ENCODE measurements at regions not wholly inside any gene's neighbourhood (a gene's known extent, or its start where the extent isn't known, plus 50 kb on each side); places are given as distances from the start of the nearest gene placed in this dataset.

GRCh38 chr12:4115570-4115969 lies 158.0 kb upstream of the CCND2 start:
- Histone ChIP-seq H3K36me3 (ENCODE audit: low read depth) (no peaks in the 10 kb centered on the region), H3K9me2 (ENCODE audit: insufficient read depth) (no peaks in the 10 kb centered on the region), H3K4me1 (ENCODE audit: insufficient read depth) (no peaks in the 10 kb centered on the region), H3K27ac (no peak overlapping the region), H3K27me3 (replicated peaks; ENCODE audit: insufficient read depth) (peaks cover 14% of the 10 kb centered on the region; the same call in 1 of the 2 replicates), H3K79me2 (ENCODE audit: insufficient read depth) (no peaks in the 10 kb centered on the region), H2AFZ (no peak overlapping the region), H3K4me3 (no peak overlapping the region), H3K9ac (no peak overlapping the region), H4K20me1 (ENCODE audit: insufficient read depth) (no peaks in the 10 kb centered on the region), H3F3A (ENCODE audit: insufficient read depth) (no peaks in the 10 kb centered on the region), H3K4me2 (ENCODE audit: unreplicated experiment) (no peak overlapping the region), H3K9me3 (ENCODE audit: low read depth) (no peaks in the 10 kb centered on the region)
- no peak for DNase-seq
- TF ChIP-seq EZH2 (IDR thresholded peaks at IDR 0.05; ENCODE audit: insufficient read depth, poor library complexity, severe bottlenecking) (no peak), EZH2phosphoT487 (IDR thresholded peaks at IDR 0.05; ENCODE audit: insufficient read depth, low read depth) (no peak)
- 31 to 33% methylated on average over 10 of the region's 10 CpGs for WGBS, 2 experiments (ENCODE audit: low coverage in 1 of 2, low lambda C conversion rate in 2 of 2, missing lambda C conversion rate in 2 of 2)
- in situ Hi-C loops (cut with MboI), result no loop called here

- 67 to 75% methylated on average over 7 of the region's 7 CpGs for WGBS, 2 experiments (ENCODE audit: low coverage in 1 of 2, low lambda C conversion rate in 2 of 2, missing lambda C conversion rate in 2 of 2)
- H3K27me3 ChIP-seq (replicated peaks; ENCODE audit: insufficient read depth), result peaks cover 16% of the 10 kb centered on the region; the same call in 1 of the 2 replicates
- in situ Hi-C loops (cut with MboI), result no loop called here
These were observed 158.6 kb upstream of the CCND2 start for GRCh38 chr12:4114986-4115385.

GRCh38 chr12:4112734-4113325 lies 160.7 kb upstream of the CCND2 start:
- H3K27me3 ChIP-seq (replicated peaks; ENCODE audit: insufficient read depth), result peaks cover 12% of the 10 kb centered on the region; the same call in 1 of the 2 replicates
- no peaks in the 10 kb centered on the region for H3K9me2 ChIP-seq (ENCODE audit: insufficient read depth)
- H3K4me3 ChIP-seq, result no peak overlapping the region
- TF ChIP-seq EZH2 (IDR thresholded peaks at IDR 0.05; ENCODE audit: insufficient read depth, poor library complexity, severe bottlenecking) (no peak), EZH2phosphoT487 (IDR thresholded peaks at IDR 0.05; ENCODE audit: insufficient read depth, low read depth) (no peak)
- H3K9ac ChIP-seq, result no peak overlapping the region
- no peaks in the 10 kb centered on the region for H4K20me1 ChIP-seq (ENCODE audit: insufficient read depth)
- in situ Hi-C loops (cut with MboI), result no loop called here
- H2AFZ ChIP-seq, result no peak overlapping the region
- H3K36me3 ChIP-seq (ENCODE audit: low read depth), result no peaks in the 10 kb centered on the region
- no peak overlapping the region for H3K27ac ChIP-seq
- H3K9me3 ChIP-seq (ENCODE audit: low read depth), result no peaks in the 10 kb centered on the region
- 14 to 15% methylated on average over 2 of the region's 2 CpGs for WGBS, 2 experiments (ENCODE audit: low coverage in 1 of 2, low lambda C conversion rate in 2 of 2, missing lambda C conversion rate in 2 of 2)
- no peaks in the 10 kb centered on the region for H3K4me1 ChIP-seq (ENCODE audit: insufficient read depth)
- no peaks in the 10 kb centered on the region for H3F3A ChIP-seq (ENCODE audit: insufficient read depth)
- no peaks in the 10 kb centered on the region for H3K79me2 ChIP-seq (ENCODE audit: insufficient read depth)
- no peak overlapping the region for H3K4me2 ChIP-seq (ENCODE audit: unreplicated experiment)
- no peak for DNase-seq

More at GRCh38 chr12:4114986-4115385, 158.6 kb upstream of the CCND2 start:
- DNase-seq, result no peak
- no peak overlapping the region for H3K27ac ChIP-seq
- H3K9me2 ChIP-seq (ENCODE audit: insufficient read depth), result no peaks in the 10 kb centered on the region
- H3K36me3 ChIP-seq (ENCODE audit: low read depth), result no peaks in the 10 kb centered on the region
- no peaks in the 10 kb centered on the region for H3K79me2 ChIP-seq (ENCODE audit: insufficient read depth)
- no peak overlapping the region for H3K4me3 ChIP-seq
- no peaks in the 10 kb centered on the region for H4K20me1 ChIP-seq (ENCODE audit: insufficient read depth)
- no peak overlapping the region for H2AFZ ChIP-seq
- H3F3A ChIP-seq (ENCODE audit: insufficient read depth), result no peaks in the 10 kb centered on the region
- no peak overlapping the region for H3K9ac ChIP-seq
- TF ChIP-seq EZH2 (IDR thresholded peaks at IDR 0.05; ENCODE audit: insufficient read depth, poor library complexity, severe bottlenecking) (no peak), EZH2phosphoT487 (IDR thresholded peaks at IDR 0.05; ENCODE audit: insufficient read depth, low read depth) (no peak)
- no peak overlapping the region for H3K4me2 ChIP-seq (ENCODE audit: unreplicated experiment)
- no peaks in the 10 kb centered on the region for H3K9me3 ChIP-seq (ENCODE audit: low read depth)
- H3K4me1 ChIP-seq (ENCODE audit: insufficient read depth), result no peaks in the 10 kb centered on the region

GRCh38 chr12:4112290-4112689 lies 161.3 kb upstream of the CCND2 start:
- Histone ChIP-seq H4K20me1 (ENCODE audit: insufficient read depth) (no peaks in the 10 kb centered on the region), H3K27ac (no peak overlapping the region)
- WGBS, 2 experiments (ENCODE audit: low coverage in 1 of 2, low lambda C conversion rate in 2 of 2, missing lambda C conversion rate in 2 of 2), result 44 to 46% methylated on average over 7 of the region's 7 CpGs

More at GRCh38 chr12:4112290-4112689, 161.3 kb upstream of the CCND2 start:
- Histone ChIP-seq H3K27me3 (replicated peaks; ENCODE audit: insufficient read depth) (0 out of 2 replicates have a peak, but pooled peaks cover 7% of the 10 kb centered on the region), H3K9ac (no peak overlapping the region), H3K9me3 (ENCODE audit: low read depth) (no peaks in the 10 kb centered on the region), H3K4me2 (ENCODE audit: unreplicated experiment) (no peak overlapping the region), H3K79me2 (ENCODE audit: insufficient read depth) (no peaks in the 10 kb centered on the region), H2AFZ (no peak overlapping the region), H3F3A (ENCODE audit: insufficient read depth) (no peaks in the 10 kb centered on the region), H3K9me2 (ENCODE audit: insufficient read depth) (no peaks in the 10 kb centered on the region), H3K36me3 (ENCODE audit: low read depth) (no peaks in the 10 kb centered on the region), H3K4me1 (ENCODE audit: insufficient read depth) (no peaks in the 10 kb centered on the region), H3K4me3 (no peak overlapping the region)
- DNase-seq, result no peak
- no peak for TF ChIP-seq EZH2 (IDR thresholded peaks at IDR 0.05; ENCODE audit: insufficient read depth, poor library complexity, severe bottlenecking)
- TF ChIP-seq EZH2phosphoT487 (IDR thresholded peaks at IDR 0.05; ENCODE audit: insufficient read depth, low read depth), result no peak
- in situ Hi-C loops (cut with MboI), result no loop called here
